ENCODE measurements at regions not wholly inside any gene's neighbourhood (a gene's known extent, or its start where the extent isn't known, plus 50 kb on each side); places are given as distances from the start of the nearest gene placed in this dataset.

- TF ChIP-seq MGA (IDR thresholded peaks at IDR 0.05) = no peak
- no peak for TF ChIP-seq HMBOX1 (IDR thresholded peaks at IDR 0.05)
- no peak overlapping the region for H2AFZ ChIP-seq (ENCODE audit: low read depth, low read length)
- WGBS (ENCODE audit: insufficient coverage, low coverage, missing lambda C conversion rate) = 1% methylated on average over 6 of the region's 6 CpGs
- no peaks in the 10 kb centered on the region for H3K9me1 ChIP-seq (ENCODE audit: control insufficient read depth, insufficient read depth, low read length)
- no peak overlapping the region for H3K27ac ChIP-seq (ENCODE audit: extremely low read depth, low read depth, low read length)
- no peaks in the 10 kb centered on the region for H3K4me1 ChIP-seq (replicated peaks in 1 of 2; ENCODE audit: control insufficient read depth in 2 of 2, insufficient read depth in 2 of 2, low read length in 2 of 2)
- no peaks in the 10 kb centered on the region for H3K9me3 ChIP-seq (replicated peaks; ENCODE audit: control insufficient read depth, insufficient read depth, low read depth, low read length)
- no TSS peak for BruUV-seq (replicated peaks)
- H3K9ac ChIP-seq (ENCODE audit: insufficient read depth in 1 of 2, low read depth in 2 of 2, low read length in 2 of 2) = no peak overlapping the region
- FAIRE-seq (no peak), DNase-seq (ENCODE audit: extremely low read depth in 1 of 4, low spot score in 3 of 4) (no peak), ATAC-seq (no peak)
- H3K27me3 ChIP-seq (ENCODE audit: control insufficient read depth in 2 of 2, insufficient read depth in 2 of 2, low read length in 2 of 2) = no peaks in the 10 kb centered on the region
- CTCF ChIA-PET (ENCODE audit: low intra/inter-chr PET ratio) = no interaction called here
- no peaks in the 10 kb centered on the region for H3K36me3 ChIP-seq (ENCODE audit: control insufficient read depth, insufficient read depth, low read length)
- no peak overlapping the region for H3K4me2 ChIP-seq (ENCODE audit: insufficient read depth, low read length)
- no peak overlapping the region for H3K4me3 ChIP-seq
- no peaks in the 10 kb centered on the region for H3K79me2 ChIP-seq (ENCODE audit: control insufficient read depth, insufficient read depth, low read length)
- POLR2A ChIA-PET = no interaction called here
- in situ Hi-C loops (cut with MboI) = no loop called here
- H4K20me1 ChIP-seq (replicated peaks; ENCODE audit: control insufficient read depth, insufficient read depth, low read length) = no peaks in the 10 kb centered on the region
- intact Hi-C loops (cut with micrococcal nuclease) = no loop called here
These were observed 250.3 kb downstream of the GBA3 start for GRCh38 chr4:22942920-22943559.

Data from K562 (cell line).